Neuronal stem cell (in vitro differentiated cells): ENCODE measurements at regions not wholly inside any gene's neighbourhood (a gene's known extent, or its start where the extent isn't known, plus 50 kb on each side); places are given as distances from the start of the nearest gene placed in this dataset.

Experiments
- DNase-seq: peaks from one replicate; pipeline ENCODE4 v3.0.0-alpha.2; 2013; ENCODE audit warnings: low spot score
- H2AFZ ChIP-seq: one replicate; pipeline ENCODE4 v1.6.1; 2013; ENCODE audit warnings: mild to moderate bottlenecking, low read length, inconsistent platforms
- H2AK5ac ChIP-seq: 2 replicates; pipeline ENCODE4 v1.6.1; 2013; ENCODE audit warnings: low read depth, mild to moderate bottlenecking, inconsistent platforms, low read length, moderate library complexity, mixed read lengths
- H2BK120ac ChIP-seq: 2 replicates; pipeline ENCODE4 v1.6.1; 2013; ENCODE audit warnings: low read depth, mild to moderate bottlenecking, inconsistent platforms, low read length, moderate library complexity, mixed read lengths
- H2BK12ac ChIP-seq: one replicate; pipeline ENCODE4 v1.6.1; 2013; ENCODE audit warnings: low read length, inconsistent platforms
- H2BK15ac ChIP-seq: 2 replicates; pipeline ENCODE4 v1.6.1; 2013; ENCODE audit warnings: mild to moderate bottlenecking, low read length, inconsistent platforms, mixed read lengths
- H2BK5ac ChIP-seq: one replicate; pipeline ENCODE4 v1.6.1; 2013; ENCODE audit warnings: inconsistent platforms, mild to moderate bottlenecking, low read length, moderate library complexity
- H3K14ac ChIP-seq: one replicate; pipeline ENCODE4 v1.6.1; 2013; ENCODE audit warnings: low read length, inconsistent platforms
- H3K18ac ChIP-seq: 2 replicates; pipeline ENCODE4 v1.6.1; 2013; ENCODE audit warnings: low read length, inconsistent platforms
- H3K23ac ChIP-seq: 2 replicates; pipeline ENCODE4 v1.6.1; 2013; ENCODE audit warnings: low read depth, mild to moderate bottlenecking, mixed read lengths, low read length, inconsistent platforms; ENCODE audit not compliant: poor library complexity
- H3K27ac ChIP-seq: replicated peaks from 3 replicates; pipeline ENCODE4 v1.5.1; 2013; ENCODE audit warnings: low read length, inconsistent platforms
- H3K27me3 ChIP-seq, 3 experiments: 2 replicates each; pipeline ENCODE4 v1.6.1; 2013; ENCODE audit warnings: low read length in 3 of 3, mild to moderate bottlenecking in 2 of 3, inconsistent platforms in 1 of 3, low read depth in 1 of 3, mixed read lengths in 1 of 3, moderate library complexity in 1 of 3; ENCODE audit not compliant: control insufficient read depth in 3 of 3, insufficient read depth in 3 of 3
- H3K36me3 ChIP-seq, 2 donors: replicated peaks in 1 of 2; 2 replicates each; pipeline ENCODE4 v1.6.1; 2013; ENCODE audit warnings: low read length in 2 of 2; ENCODE audit not compliant: control insufficient read depth in 2 of 2, insufficient read depth in 2 of 2
- H3K4ac ChIP-seq: 2 replicates; pipeline ENCODE4 v1.6.1; 2013; ENCODE audit warnings: inconsistent platforms, mild to moderate bottlenecking, low read length, moderate library complexity
- H3K4me1 ChIP-seq, 2 donors: 1 replicate in 1 of 2; 2 replicates in 1 of 2; pipeline ENCODE4 v1.6.1; 2013; ENCODE audit warnings: low read length in 2 of 2, low read depth in 1 of 2; ENCODE audit not compliant: control insufficient read depth in 2 of 2, insufficient read depth in 1 of 2
- H3K4me2 ChIP-seq: one replicate; pipeline ENCODE4 v1.6.1; 2013; ENCODE audit warnings: mild to moderate bottlenecking, low read length, inconsistent platforms; ENCODE audit not compliant: insufficient read depth, poor library complexity, severe bottlenecking
- H3K4me3 ChIP-seq, 2 donors: 2 replicates each; pipeline ENCODE4 v1.5.1; 2013; ENCODE audit warnings: low read length in 2 of 2, mild to moderate bottlenecking in 2 of 2, inconsistent platforms in 1 of 2, moderate library complexity in 1 of 2
- H3K79me1 ChIP-seq: one replicate; pipeline ENCODE4 v1.6.1; 2013; ENCODE audit warnings: low read depth, mild to moderate bottlenecking, inconsistent platforms, low read length, moderate library complexity
- H3K9ac ChIP-seq: one replicate; pipeline ENCODE4 v1.6.1; 2013; ENCODE audit warnings: mild to moderate bottlenecking, low read depth, low read length, inconsistent platforms; ENCODE audit not compliant: poor library complexity
- H3K9me3 ChIP-seq, 2 donors: replicated peaks in 1 of 2; 2 replicates each; pipeline versions ENCODE3 to v1.6.1; 2013; ENCODE audit warnings: low read length in 2 of 2, mild to moderate bottlenecking in 2 of 2, inconsistent platforms in 1 of 2, low read depth in 1 of 2, mixed read lengths in 1 of 2, moderate library complexity in 1 of 2; ENCODE audit not compliant: control insufficient read depth in 2 of 2, insufficient read depth in 1 of 2
- H4K8ac ChIP-seq: one replicate; pipeline ENCODE4 v1.6.1; 2013; ENCODE audit warnings: low read depth, mild to moderate bottlenecking, inconsistent platforms, low read length, moderate library complexity
- H4K91ac ChIP-seq: one replicate; pipeline ENCODE4 v1.6.1; 2013; ENCODE audit warnings: low read length, low read depth, mild to moderate bottlenecking, inconsistent platforms; ENCODE audit not compliant: poor library complexity
- WGBS, 2 donors: extraction: QIAGEN DNeasy Blood & Tissue Kit; methylation state at CpG; one replicate each; pipeline ENCODE4 v1.1.7; 2013; ENCODE audit warnings: missing lambda C conversion rate in 2 of 2, mixed read lengths in 1 of 2; ENCODE audit not compliant: insufficient read length in 2 of 2, insufficient replicate concordance in 1 of 2; ENCODE audit errors: extremely low coverage in 2 of 2; 5-methylcytosine and 5-hydroxymethylcytosine counted together

- Histone ChIP-seq H4K91ac (no peak overlapping the region), H3K9ac (no peak overlapping the region), H2AK5ac (no peak overlapping the region), H3K4me1 (peaks cover 8 to 20% of the 10 kb centered on the region in 2 donors), H3K23ac (no peak overlapping the region), H4K8ac (no peak overlapping the region), H3K27ac (no peak overlapping the region), H2BK15ac (no peak overlapping the region), H2AFZ (no peak overlapping the region), H3K4me3 (no peak overlapping the region), H3K18ac (no peak overlapping the region), H3K79me1 (no peaks in the 10 kb centered on the region), H3K4ac (no peak overlapping the region), H2BK120ac (no peak overlapping the region), H3K36me3 (no peaks in the 10 kb centered on the region), H3K14ac (no peak overlapping the region), H2BK12ac (no peak overlapping the region), H3K27me3 (peaks cover 0 to 57% (median 0%) of the 10 kb centered on the region in 3 experiments), H3K4me2 (no peak overlapping the region), H2BK5ac (no peak overlapping the region), H3K9me3 (no peaks in the 10 kb centered on the region)
- no CpG with 5 or more reads among the region's 10 CpGs for WGBS, 2 donors
- DNase-seq, result no peak
These were observed 74.3 kb upstream of the GGTA1 start for GRCh38 chr9:121573717-121574485.

DNA sequence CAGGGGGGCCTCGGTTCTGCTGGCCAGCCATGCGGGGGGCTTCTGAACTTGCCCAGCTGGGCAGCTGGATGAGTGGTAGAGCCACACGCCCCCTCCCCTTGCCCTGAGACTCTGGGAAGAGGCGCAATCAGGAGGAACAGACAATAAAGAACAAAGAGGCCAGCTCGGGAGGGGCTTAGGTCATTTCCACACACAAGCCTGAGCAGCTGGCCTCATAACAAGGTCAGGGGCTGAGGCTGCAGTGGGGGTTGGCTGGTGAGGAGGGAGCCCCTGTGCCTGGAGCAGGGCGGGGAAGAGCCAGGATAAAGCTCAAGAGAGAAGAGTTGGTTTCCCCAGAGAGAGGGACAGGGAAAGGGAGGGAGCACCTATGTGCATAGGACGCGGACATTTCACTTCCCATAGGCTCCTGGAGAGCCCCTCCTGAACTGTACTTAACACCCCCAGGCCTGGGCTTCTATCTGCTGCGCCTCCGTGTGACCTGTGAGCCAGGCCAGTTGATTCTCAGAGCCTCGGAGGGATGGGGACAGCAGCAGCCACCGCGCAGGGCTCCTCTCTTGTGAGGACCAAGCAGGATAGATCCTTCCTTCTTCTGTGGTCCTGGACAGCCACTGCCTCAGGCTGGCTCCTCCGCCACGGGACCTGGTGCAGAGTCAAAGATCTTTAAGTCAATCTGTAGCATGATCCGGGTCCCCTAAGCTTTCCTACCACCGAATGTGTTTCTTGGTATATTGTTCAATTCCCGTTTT is 75.3 kb upstream of the GGTA1 start:
- Histone ChIP-seq H3K4me3 (no peak overlapping the region), H2AK5ac (peak overlapping the region; percentile 76), H2BK12ac (no peak overlapping the region), H2BK120ac (no peak overlapping the region), H3K9me3 (no peaks in the 10 kb centered on the region), H3K14ac (no peak overlapping the region), H2BK15ac (no peak overlapping the region), H3K23ac (no peak overlapping the region), H3K36me3 (no peaks in the 10 kb centered on the region), H3K79me1 (no peaks in the 10 kb centered on the region), H3K27ac (no peak overlapping the region), H3K4me2 (no peak overlapping the region), H3K9ac (peak overlapping the region; percentile 3), H2BK5ac (no peak overlapping the region), H3K4me1 (peaks cover 7 to 20% of the 10 kb centered on the region in 2 donors), H4K91ac (no peak overlapping the region), H4K8ac (no peak overlapping the region), H3K4ac (no peak overlapping the region), H2AFZ (peak overlapping the region; percentile 21), H3K27me3 (peaks cover 0 to 58% (median 0%) of the 10 kb centered on the region in 3 experiments), H3K18ac (peak overlapping the region; percentile 79)
- DNase-seq, result no peak
- no CpG with 5 or more reads among the region's 18 CpGs for WGBS, 2 donors

GRCh38 chr9:121576281-121577075 is 75.0 kb upstream of the DAB2IP start:
- Histone ChIP-seq H2BK5ac (no peak overlapping the region), H3K36me3 (no peaks in the 10 kb centered on the region), H3K4me2 (no peak overlapping the region), H2AK5ac (peak overlapping the region; percentile 19), H3K4me3 (no peak overlapping the region), H4K8ac (no peak overlapping the region), H3K4me1 (peaks cover 8 to 23% of the 10 kb centered on the region in 2 donors), H3K14ac (no peak overlapping the region), H3K23ac (no peak overlapping the region), H4K91ac (no peak overlapping the region), H3K4ac (no peak overlapping the region), H3K79me1 (no peaks in the 10 kb centered on the region), H2BK12ac (peak overlapping the region; percentile 76), H3K9ac (no peak overlapping the region), H3K27ac (no peak overlapping the region), H2BK120ac (no peak overlapping the region), H3K18ac (peak overlapping the region; percentile 11), H3K27me3 (peaks cover 0 to 58% (median 0%) of the 10 kb centered on the region in 3 experiments), H2BK15ac (peak overlapping the region; percentile 91), H2AFZ (no peak overlapping the region), H3K9me3 (no peaks in the 10 kb centered on the region)
- no peak for DNase-seq
- no CpG with 5 or more reads among the region's 7 CpGs for WGBS, 2 donors
